GM10847 (cell line): ENCODE measurements at regions not wholly inside any gene's neighbourhood (a gene's known extent, or its start where the extent isn't known, plus 50 kb on each side); places are given as distances from the start of the nearest gene placed in this dataset.

Experiments used
- POLR2A ChIP-seq: IDR thresholded peaks from 2 replicates; pipeline ENCODE4 v1.6.1; 2011; ENCODE audit not compliant: insufficient read length; ENCODE audit errors: extremely low read depth

DNA sequence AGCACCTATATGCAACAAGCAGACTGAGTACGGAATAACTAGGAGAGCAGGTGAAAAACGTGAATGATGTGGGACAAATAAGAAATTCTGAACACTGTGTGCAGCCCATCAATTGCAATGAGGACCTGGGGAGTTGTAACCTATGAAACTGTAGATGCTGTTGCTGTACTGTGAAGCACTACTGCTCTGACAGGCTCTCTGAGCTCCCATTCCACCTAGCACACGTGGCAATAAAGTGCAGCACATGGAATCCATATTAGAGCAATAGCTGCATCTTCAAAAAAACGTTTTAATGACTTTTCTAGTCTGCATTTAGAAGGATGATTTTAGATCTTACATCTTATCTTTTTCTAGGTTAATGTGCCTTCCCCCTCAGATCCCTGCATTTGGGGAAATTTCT, 748.7 kb upstream of the GOLIM4 start:
- TF ChIP-seq POLR2A = no peak

DNA sequence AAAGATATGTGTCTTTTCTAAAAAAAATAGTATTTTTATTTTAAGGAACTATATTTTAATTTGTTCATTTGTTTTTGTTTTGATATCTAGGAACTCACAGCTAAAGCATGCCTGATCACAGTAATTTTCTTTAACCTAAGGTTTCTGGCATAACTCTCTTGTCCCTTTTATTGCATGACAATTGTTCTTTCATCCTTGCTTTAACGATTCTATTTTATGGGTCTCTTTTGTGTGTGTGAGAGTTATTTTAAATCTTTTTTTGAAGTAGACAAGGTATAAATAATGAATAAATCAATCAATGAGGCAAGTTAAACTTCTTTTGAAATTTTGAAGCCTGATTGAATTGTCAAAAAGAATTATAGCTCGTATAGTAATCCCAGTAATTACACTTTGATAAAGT, 747.8 kb upstream of the GOLIM4 start:
- TF ChIP-seq POLR2A = no peak

GRCh38 chr3:168839653-168840052, 743.9 kb upstream of the GOLIM4 start:
- no peak for TF ChIP-seq POLR2A

- no peak for TF ChIP-seq POLR2A
These were observed 738.8 kb upstream of the GOLIM4 start for GRCh38 chr3:168834558-168834957.

DNA sequence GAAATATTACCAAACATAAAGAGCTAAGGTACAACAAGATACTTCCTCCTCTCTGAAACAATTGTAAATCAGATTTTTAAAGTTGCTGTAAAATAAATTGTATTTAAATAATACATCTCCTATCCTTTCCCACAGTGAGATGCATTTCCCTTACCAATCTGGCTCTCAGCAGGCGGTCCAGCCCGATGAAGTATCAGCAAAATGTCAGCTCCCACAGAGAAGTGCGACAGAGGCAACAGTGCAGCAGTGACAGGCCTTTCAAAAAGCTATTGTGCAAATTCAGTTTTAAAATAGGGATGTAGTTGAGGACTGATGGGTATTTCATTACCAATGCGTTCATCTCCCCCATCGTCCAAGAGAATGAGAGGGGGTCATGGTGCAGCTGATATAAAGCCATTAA, 733.2 kb upstream of the GOLIM4 start:
- no peak for TF ChIP-seq POLR2A

- no peak for TF ChIP-seq POLR2A
These were observed 732.8 kb upstream of the GOLIM4 start for GRCh38 chr3:168828536-168828935.

- TF ChIP-seq POLR2A = no peak
These were observed 732.3 kb upstream of the GOLIM4 start for GRCh38 chr3:168828014-168828413.

DNA sequence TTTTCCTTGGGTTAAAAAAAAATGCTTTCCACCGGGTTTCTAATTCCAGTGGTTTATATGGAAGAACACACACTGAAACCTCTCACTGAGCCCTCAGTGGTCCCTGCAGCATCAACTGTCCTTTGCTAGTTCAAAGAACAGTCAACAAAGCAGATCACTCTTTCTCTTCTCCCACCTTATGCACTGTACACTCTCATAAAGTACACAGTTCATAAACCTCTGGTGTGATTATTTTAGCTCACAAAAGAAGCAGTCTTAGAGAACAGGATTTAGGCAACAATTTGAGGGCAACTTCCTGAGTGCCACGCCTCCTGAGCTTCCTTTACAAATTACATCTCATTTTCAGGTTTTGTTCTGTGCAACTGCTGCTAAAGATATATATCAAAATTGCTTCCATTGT, 728.4 kb upstream of the GOLIM4 start:
- TF ChIP-seq POLR2A = no peak

- no peak for TF ChIP-seq POLR2A
These were observed 727.7 kb upstream of the GOLIM4 start for GRCh38 chr3:168823466-168823865.

GRCh38 chr3:168820810-168821415, 725.2 kb upstream of the GOLIM4 start:
- no peak for TF ChIP-seq POLR2A

DNA sequence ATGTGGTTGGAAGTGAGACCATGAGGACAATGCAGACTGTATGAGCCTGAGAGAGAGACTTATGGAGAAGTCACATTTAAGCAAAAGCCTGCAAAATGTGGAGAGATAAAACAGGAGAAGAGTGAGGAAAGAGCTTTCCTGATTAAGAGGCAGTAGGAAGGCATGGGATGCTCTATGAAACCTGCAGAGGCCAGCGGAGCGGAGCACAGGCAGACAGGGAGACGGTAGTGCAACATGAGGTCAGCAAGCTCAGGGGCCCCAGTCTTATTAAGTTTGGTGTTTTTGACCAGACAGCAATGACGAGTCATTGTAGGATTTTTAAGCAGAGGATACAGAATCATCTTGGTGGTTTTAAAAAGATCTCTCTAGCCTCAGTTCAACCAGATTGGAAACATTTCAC, 721.5 kb upstream of the GOLIM4 start:
- TF ChIP-seq POLR2A = no peak

GRCh38 chr3:168815946-168816345, 720.2 kb upstream of the GOLIM4 start:
- no peak for TF ChIP-seq POLR2A

DNA sequence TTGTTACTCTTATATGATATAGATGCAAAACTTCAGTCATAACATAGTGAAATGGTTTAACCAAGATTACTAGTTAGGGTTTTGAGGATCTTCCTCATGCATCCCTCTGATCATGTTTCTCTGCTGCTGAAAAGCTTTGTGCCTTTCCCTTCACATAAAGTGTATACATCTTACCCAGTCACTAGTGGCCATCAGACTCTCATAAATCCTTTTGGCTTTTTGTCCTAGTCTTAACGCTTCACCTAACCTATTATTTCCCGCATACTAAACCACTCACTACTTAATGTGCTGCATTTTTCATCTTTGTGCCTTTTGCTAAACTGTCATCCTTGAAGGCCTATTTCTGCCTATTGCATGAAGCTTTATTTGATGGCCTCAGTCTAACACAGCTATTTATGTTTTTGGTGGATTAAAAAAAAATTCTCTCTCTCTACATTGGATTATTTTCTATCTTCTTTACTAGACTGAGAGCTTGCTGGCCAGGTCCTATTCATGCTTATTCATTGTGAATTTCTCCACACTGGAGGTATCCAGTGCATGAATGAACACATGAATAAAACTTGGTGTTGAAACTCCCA, 717.6 kb upstream of the GOLIM4 start:
- TF ChIP-seq POLR2A = no peak

DNA sequence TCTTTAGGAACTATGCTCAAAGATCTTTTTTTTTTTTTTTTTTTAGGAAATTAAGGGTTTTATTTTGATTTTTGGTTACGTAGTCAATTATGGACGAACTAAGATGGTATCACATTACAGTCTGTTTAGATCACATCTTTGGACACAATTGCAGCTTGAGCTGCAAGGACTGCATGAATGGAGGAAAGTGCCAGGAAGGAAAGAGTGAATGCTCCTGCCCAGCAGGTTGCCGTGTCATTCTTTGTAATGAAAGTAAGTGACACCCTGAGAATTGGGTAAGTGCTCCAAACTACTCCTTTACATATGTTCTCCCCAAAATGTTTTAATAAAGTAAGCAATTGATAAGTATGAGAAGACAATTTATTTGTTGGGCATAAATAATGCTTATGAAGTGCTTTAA, 716.5 kb upstream of the GOLIM4 start:
- TF ChIP-seq POLR2A = no peak

DNA sequence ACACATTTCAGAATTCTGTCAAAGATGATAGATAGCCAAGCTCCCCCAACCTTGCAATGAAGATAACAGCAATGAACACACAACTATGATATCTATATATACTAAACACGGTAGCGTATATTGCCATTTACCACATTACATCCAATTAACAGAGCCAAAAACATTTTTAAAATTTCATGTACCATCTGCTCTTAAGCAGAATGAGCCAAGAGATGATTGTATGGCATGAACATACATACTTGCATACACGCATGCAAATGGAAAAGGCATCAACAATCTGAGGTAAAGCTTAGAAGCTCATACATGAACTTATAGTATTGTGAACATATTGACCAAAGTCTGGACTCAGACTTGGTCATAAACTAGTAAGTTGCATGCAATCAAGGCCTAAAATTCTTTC, 712.9 kb upstream of the GOLIM4 start:
- no peak for TF ChIP-seq POLR2A

- TF ChIP-seq POLR2A = no peak
These were observed 711.7 kb upstream of the GOLIM4 start for GRCh38 chr3:168807448-168807847.

GRCh38 chr3:168806871-168807270, 711.1 kb upstream of the GOLIM4 start:
- no peak for TF ChIP-seq POLR2A

GRCh38 chr3:168803536-168803935, 707.8 kb upstream of the GOLIM4 start:
- no peak for TF ChIP-seq POLR2A

DNA sequence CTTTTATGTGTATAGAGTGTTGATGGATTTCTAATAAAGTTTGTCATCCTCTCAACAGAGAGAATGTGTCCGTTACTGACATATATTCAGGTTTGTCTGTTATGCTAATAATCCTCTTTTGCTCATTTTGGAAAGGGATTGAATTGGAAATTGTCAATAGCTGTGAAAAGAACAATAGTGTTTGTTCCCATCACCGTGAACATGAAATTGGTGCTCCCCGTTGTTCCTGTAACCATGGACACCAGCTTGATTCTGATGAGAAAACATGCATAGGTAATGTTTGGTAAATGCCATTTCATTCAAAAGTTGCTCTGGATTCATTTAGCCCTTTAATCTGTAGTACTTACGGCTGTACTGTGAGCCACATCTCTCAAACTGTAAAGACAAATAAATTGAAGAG, 707.0 kb upstream of the GOLIM4 start:
- TF ChIP-seq POLR2A = no peak
